Trophoblast cell (in vitro differentiated cells and primary cell): ENCODE measurements at regions not wholly inside any gene's neighbourhood (a gene's known extent, or its start where the extent isn't known, plus 50 kb on each side); places are given as distances from the start of the nearest gene placed in this dataset.

Source experiments
- DNase-seq, 2 donors: peaks; one replicate each; pipeline ENCODE4 v3.0.0-alpha.2; 2016
- H2AFZ ChIP-seq: 2 replicates; pipeline ENCODE4 v1.6.1; 2013; ENCODE audit warnings: low read length, moderate library complexity, mild to moderate bottlenecking; ENCODE audit not compliant: insufficient read depth, poor library complexity
- H2AK5ac ChIP-seq: 2 replicates; pipeline ENCODE4 v1.6.1; 2013; ENCODE audit warnings: mild to moderate bottlenecking, low read length
- H2BK120ac ChIP-seq: 2 replicates; pipeline ENCODE4 v1.6.1; 2013; ENCODE audit warnings: low read length, mild to moderate bottlenecking, moderate library complexity; ENCODE audit not compliant: insufficient read depth, poor library complexity
- H2BK12ac ChIP-seq: 2 replicates; pipeline ENCODE4 v1.6.1; 2013; ENCODE audit warnings: mild to moderate bottlenecking, low read length, moderate library complexity
- H2BK5ac ChIP-seq: 2 replicates; pipeline ENCODE4 v1.6.1; 2013; ENCODE audit warnings: low read length, low read depth, moderate library complexity, mild to moderate bottlenecking; ENCODE audit not compliant: poor library complexity
- H3K14ac ChIP-seq: 2 replicates; pipeline ENCODE4 v1.6.1; 2013; ENCODE audit warnings: mild to moderate bottlenecking, low read length
- H3K18ac ChIP-seq: 2 replicates; pipeline ENCODE4 v1.6.1; 2013; ENCODE audit warnings: mild to moderate bottlenecking, low read length
- H3K23ac ChIP-seq: 2 replicates; pipeline ENCODE4 v1.6.1; 2013; ENCODE audit warnings: low read length
- H3K27ac ChIP-seq: 2 replicates; pipeline ENCODE4 v1.5.1; 2013; ENCODE audit warnings: low read depth, mild to moderate bottlenecking, inconsistent platforms, low read length, moderate library complexity
- H3K27me3 ChIP-seq: 2 replicates; pipeline ENCODE4 v1.6.1; 2013; ENCODE audit warnings: inconsistent platforms, mild to moderate bottlenecking, low read length, moderate library complexity; ENCODE audit not compliant: insufficient read depth
- H3K36me3 ChIP-seq, 2 experiments: 1 replicate in 1 of 2; 2 replicates in 1 of 2; pipeline ENCODE4 v1.6.1; 2013; ENCODE audit warnings: low read length in 2 of 2, mild to moderate bottlenecking in 2 of 2, moderate library complexity in 1 of 2; ENCODE audit not compliant: insufficient read depth in 2 of 2, control insufficient read depth in 1 of 2
- H3K4ac ChIP-seq: 2 replicates; pipeline ENCODE4 v1.6.1; 2013; ENCODE audit warnings: low read depth, mild to moderate bottlenecking, low read length, moderate library complexity
- H3K4me1 ChIP-seq, 2 experiments: 1 replicate in 1 of 2; 2 replicates in 1 of 2; pipeline ENCODE4 v1.6.1; 2013; ENCODE audit warnings: low read length in 2 of 2, mild to moderate bottlenecking in 2 of 2, moderate library complexity in 1 of 2; ENCODE audit not compliant: insufficient read depth in 2 of 2, control insufficient read depth in 1 of 2
- H3K4me2 ChIP-seq: 2 replicates; pipeline ENCODE4 v1.6.1; 2013; ENCODE audit warnings: inconsistent platforms, mild to moderate bottlenecking, low read length, moderate library complexity
- H3K4me3 ChIP-seq: 2 replicates; pipeline ENCODE4 v1.5.1; 2013; ENCODE audit warnings: mild to moderate bottlenecking, low read depth, low read length, inconsistent platforms
- H3K79me1 ChIP-seq: one replicate; pipeline ENCODE4 v1.6.1; 2013; ENCODE audit warnings: low read length
- H3K79me2 ChIP-seq: 2 replicates; pipeline ENCODE4 v1.6.1; 2013; ENCODE audit warnings: low read length, mild to moderate bottlenecking; ENCODE audit not compliant: control insufficient read depth, insufficient read depth, poor library complexity
- H3K9ac ChIP-seq: 2 replicates; pipeline ENCODE4 v1.6.1; 2013; ENCODE audit warnings: mild to moderate bottlenecking, low read length
- H3K9me3 ChIP-seq: 2 replicates; pipeline ENCODE4 v1.6.1; 2013; ENCODE audit warnings: low read depth, mild to moderate bottlenecking, control low read depth, inconsistent platforms, low read length; ENCODE audit not compliant: insufficient read depth
- H4K12ac ChIP-seq: 2 replicates; pipeline ENCODE4 v1.6.1; 2013; ENCODE audit warnings: low read depth, mild to moderate bottlenecking, low read length, moderate library complexity
- H4K8ac ChIP-seq: 2 replicates; pipeline ENCODE4 v1.6.1; 2013; ENCODE audit warnings: low read depth, mild to moderate bottlenecking, low read length, moderate library complexity
- H4K91ac ChIP-seq: one replicate; pipeline ENCODE4 v1.6.1; 2013; ENCODE audit warnings: low read depth, mild to moderate bottlenecking, low read length, moderate library complexity
- WGBS: extraction: QIAGEN DNeasy Blood & Tissue Kit; methylation state at CpG from one replicate; pipeline ENCODE4 v1.1.7; 2013; ENCODE audit warnings: missing lambda C conversion rate; ENCODE audit not compliant: insufficient read length, insufficient coverage; ENCODE audit errors: extremely low coverage; 5-methylcytosine and 5-hydroxymethylcytosine counted together

DNA sequence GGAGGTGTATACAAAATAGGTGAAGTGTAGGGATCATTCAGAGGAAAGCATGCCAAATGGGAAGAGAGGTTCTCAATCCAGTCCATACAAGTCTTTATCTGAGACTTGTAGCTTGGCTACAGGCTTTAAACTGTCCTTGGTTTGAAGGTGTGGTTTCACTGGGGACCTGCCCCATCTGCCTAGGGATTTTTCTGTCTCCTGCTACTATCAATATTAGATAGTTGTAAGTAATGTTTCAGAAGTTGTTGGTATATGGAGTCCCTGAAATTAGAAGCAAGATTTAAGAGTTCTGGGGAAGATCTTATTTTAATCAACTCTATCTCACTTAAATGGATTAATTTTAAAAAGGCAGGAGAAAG lies 100.9 kb downstream of the ANKRD7 start:
- Histone ChIP-seq H4K8ac (no peak overlapping the region), H4K12ac (no peak overlapping the region), H3K79me1 (no peaks in the 10 kb centered on the region), H3K18ac (no peak overlapping the region), H3K79me2 (no peaks in the 10 kb centered on the region), H2AFZ (no peak overlapping the region), H3K14ac (no peak overlapping the region), H3K23ac (no peak overlapping the region), H3K36me3 (no peaks in the 10 kb centered on the region), H3K27me3 (no peaks in the 10 kb centered on the region), H3K4me2 (no peak overlapping the region), H2AK5ac (no peak overlapping the region), H2BK12ac (no peak overlapping the region), H3K4me3 (no peak overlapping the region), H3K9ac (no peak overlapping the region), H3K4ac (no peak overlapping the region), H3K27ac (no peak overlapping the region), H3K4me1 (no peaks in the 10 kb centered on the region), H3K9me3 (no peaks in the 10 kb centered on the region), H2BK5ac (no peak overlapping the region), H4K91ac (no peak overlapping the region), H2BK120ac (no peak overlapping the region)
- DNase-seq: no peak

- Histone ChIP-seq H3K79me2 (no peaks in the 10 kb centered on the region), H3K4ac (no peak overlapping the region), H3K4me3 (no peak overlapping the region), H3K9me3 (no peaks in the 10 kb centered on the region), H3K36me3 (no peaks in the 10 kb centered on the region), H3K27me3 (no peaks in the 10 kb centered on the region), H2BK12ac (no peak overlapping the region), H3K79me1 (no peaks in the 10 kb centered on the region), H3K14ac (no peak overlapping the region), H2BK120ac (no peak overlapping the region), H2AFZ (no peak overlapping the region), H4K8ac (no peak overlapping the region), H3K4me1 (no peaks in the 10 kb centered on the region), H3K23ac (no peak overlapping the region), H3K27ac (no peak overlapping the region), H4K12ac (no peak overlapping the region), H3K9ac (no peak overlapping the region), H3K18ac (no peak overlapping the region), H4K91ac (no peak overlapping the region), H2BK5ac (no peak overlapping the region), H3K4me2 (no peak overlapping the region), H2AK5ac (no peak overlapping the region)
- no CpG with 5 or more reads among the region's 2 CpGs for WGBS
- no peak for DNase-seq
Measured at GRCh38 chr7:118327174-118327573, 102.7 kb downstream of the ANKRD7 start.

DNA sequence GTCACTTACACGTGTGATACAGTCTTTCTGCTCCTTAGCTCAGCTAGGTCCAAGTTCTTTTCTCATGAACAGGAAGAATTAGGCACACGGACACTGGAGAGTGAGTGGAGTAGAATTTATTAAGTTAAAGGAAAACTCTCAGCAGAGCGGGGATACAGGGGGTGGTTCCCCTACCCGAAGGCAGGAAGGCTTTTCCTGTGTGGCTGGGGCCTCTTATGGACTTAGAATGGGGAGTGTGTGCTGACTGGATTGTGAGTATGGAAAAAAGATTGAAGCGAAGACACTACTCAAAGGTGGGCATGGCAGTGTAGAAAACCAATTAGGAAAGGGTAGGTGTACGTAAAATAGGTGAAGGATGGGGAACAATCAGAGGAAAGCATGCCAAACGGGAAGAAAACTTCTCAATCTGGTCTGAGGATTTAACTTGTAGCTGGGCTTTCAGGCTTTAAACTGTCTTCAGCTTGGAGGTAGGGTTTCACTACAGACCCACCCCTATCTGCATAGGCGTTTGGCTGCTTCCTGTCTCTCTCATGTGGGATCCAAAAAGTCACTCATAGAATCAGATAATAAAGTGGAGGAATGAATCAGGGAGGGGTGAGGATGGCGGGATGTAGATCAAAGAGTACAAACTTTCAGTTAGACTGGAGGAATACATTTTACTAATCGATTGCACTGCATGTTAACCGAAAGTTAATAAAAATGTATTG lies 104.2 kb downstream of the ANKRD7 start:
- Histone ChIP-seq H3K27ac (no peak overlapping the region), H4K12ac (no peak overlapping the region), H3K4me2 (no peak overlapping the region), H3K14ac (no peak overlapping the region), H2AFZ (no peak overlapping the region), H2AK5ac (no peak overlapping the region), H3K18ac (no peak overlapping the region), H3K36me3 (no peaks in the 10 kb centered on the region), H2BK5ac (no peak overlapping the region), H3K79me2 (no peaks in the 10 kb centered on the region), H3K23ac (no peak overlapping the region), H3K4ac (no peak overlapping the region), H4K91ac (no peak overlapping the region), H3K9me3 (no peaks in the 10 kb centered on the region), H3K4me1 (no peaks in the 10 kb centered on the region), H3K79me1 (no peaks in the 10 kb centered on the region), H4K8ac (no peak overlapping the region), H3K9ac (no peak overlapping the region), H3K27me3 (no peaks in the 10 kb centered on the region), H2BK120ac (no peak overlapping the region), H2BK12ac (no peak overlapping the region), H3K4me3 (no peak overlapping the region)
- WGBS: no CpG with 5 or more reads among the region's 11 CpGs
- no peak for DNase-seq

DNA sequence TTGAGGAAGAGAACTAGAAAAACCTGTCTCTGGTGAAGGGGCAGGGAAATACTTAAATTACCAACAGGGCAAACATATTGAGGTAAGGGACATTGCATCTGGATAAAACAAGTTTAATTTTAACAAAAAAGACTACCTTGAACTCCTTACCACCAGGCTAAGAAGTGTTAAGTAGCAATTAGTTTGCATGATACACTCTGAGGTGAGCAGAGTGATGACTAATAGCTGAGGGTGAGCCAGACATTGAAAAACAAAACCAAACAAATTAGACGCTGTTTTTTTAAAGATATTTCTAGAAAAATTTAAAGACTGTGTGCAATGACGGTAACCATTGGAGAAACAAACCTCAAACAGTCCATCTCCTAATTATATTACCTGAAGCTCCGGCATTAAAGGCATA lies 105.9 kb downstream of the ANKRD7 start:
- no peak overlapping the region for H3K18ac ChIP-seq
- no peak overlapping the region for H3K4me2 ChIP-seq
- H3K4me3 ChIP-seq: no peak overlapping the region
- H3K9me3 ChIP-seq: no peaks in the 10 kb centered on the region
- no peak overlapping the region for H3K9ac ChIP-seq
- DNase-seq: peak in 1 of 2 donors; percentile 33
- H3K79me1 ChIP-seq: no peaks in the 10 kb centered on the region
- no peak overlapping the region for H2AFZ ChIP-seq
- no peak overlapping the region for H3K27ac ChIP-seq
- H2BK5ac ChIP-seq: no peak overlapping the region
- no peaks in the 10 kb centered on the region for H3K4me1 ChIP-seq
- H2AK5ac ChIP-seq: no peak overlapping the region
- no peak overlapping the region for H3K14ac ChIP-seq
- WGBS: no CpG with 5 or more reads among the region's 3 CpGs
- H3K23ac ChIP-seq: no peak overlapping the region
- no peak overlapping the region for H2BK12ac ChIP-seq
- H3K79me2 ChIP-seq: no peaks in the 10 kb centered on the region
- H3K36me3 ChIP-seq: no peaks in the 10 kb centered on the region
- no peak overlapping the region for H4K12ac ChIP-seq
- H4K8ac ChIP-seq: no peak overlapping the region
- H3K27me3 ChIP-seq: no peaks in the 10 kb centered on the region
- H4K91ac ChIP-seq: no peak overlapping the region
- H3K4ac ChIP-seq: no peak overlapping the region
- no peak overlapping the region for H2BK120ac ChIP-seq
